ENCODE measurements at regions not wholly inside any gene's neighbourhood (a gene's known extent, or its start where the extent isn't known, plus 50 kb on each side); places are given as distances from the start of the nearest gene placed in this dataset.

GRCh38 chr15:57780471-57780870 is 74.0 kb downstream of the POLR2M start:
- TF ChIP-seq, protein P1, sequence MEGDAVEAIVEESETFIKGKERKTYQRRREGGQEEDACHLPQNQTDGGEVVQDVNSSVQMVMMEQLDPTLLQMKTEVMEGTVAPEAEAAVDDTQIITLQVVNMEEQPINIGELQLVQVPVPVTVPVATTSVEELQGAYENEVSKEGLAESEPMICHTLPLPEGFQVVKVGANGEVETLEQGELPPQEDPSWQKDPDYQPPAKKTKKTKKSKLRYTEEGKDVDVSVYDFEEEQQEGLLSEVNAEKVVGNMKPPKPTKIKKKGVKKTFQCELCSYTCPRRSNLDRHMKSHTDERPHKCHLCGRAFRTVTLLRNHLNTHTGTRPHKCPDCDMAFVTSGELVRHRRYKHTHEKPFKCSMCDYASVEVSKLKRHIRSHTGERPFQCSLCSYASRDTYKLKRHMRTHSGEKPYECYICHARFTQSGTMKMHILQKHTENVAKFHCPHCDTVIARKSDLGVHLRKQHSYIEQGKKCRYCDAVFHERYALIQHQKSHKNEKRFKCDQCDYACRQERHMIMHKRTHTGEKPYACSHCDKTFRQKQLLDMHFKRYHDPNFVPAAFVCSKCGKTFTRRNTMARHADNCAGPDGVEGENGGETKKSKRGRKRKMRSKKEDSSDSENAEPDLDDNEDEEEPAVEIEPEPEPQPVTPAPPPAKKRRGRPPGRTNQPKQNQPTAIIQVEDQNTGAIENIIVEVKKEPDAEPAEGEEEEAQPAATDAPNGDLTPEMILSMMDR (IDR thresholded peaks at IDR 0.05) = no peak
- TF ChIP-seq POLR2A (IDR thresholded peaks at IDR 0.05) = no peak

All from transverse colon (tissue), 3 donors.